GM12891 (cell line): ENCODE measurements at regions not wholly inside any gene's neighbourhood (a gene's known extent, or its start where the extent isn't known, plus 50 kb on each side); places are given as distances from the start of the nearest gene placed in this dataset.

Source experiments
- DNase-seq: peaks from one replicate; pipeline ENCODE4 v3.0.0; 2011; ENCODE audit warnings: low spot score; ENCODE audit not compliant: insufficient read length
- FAIRE-seq: peaks from 2 replicates; lab custom pipeline; 2011; peaks lifted over from hg19 to GRCh38; lab: Jason Lieb, UNC
- PAX5 ChIP-seq: IDR thresholded peaks from 2 replicates; pipeline ENCODE4 v1.6.1; 2011; ENCODE audit warnings: low read length, moderate library complexity, mild to moderate bottlenecking; ENCODE audit not compliant: insufficient read depth, severe bottlenecking
- POLR2A ChIP-seq: IDR thresholded peaks from 2 replicates; pipeline ENCODE4 v1.6.1; 2011; ENCODE audit warnings: low read depth, low read length, control low read depth
- POLR2AphosphoS5 ChIP-seq: IDR thresholded peaks from 2 replicates; pipeline ENCODE4 v1.6.1; 2011; ENCODE audit warnings: low read depth, low read length, control low read depth
- POU2F2 ChIP-seq: IDR thresholded peaks from 2 replicates; pipeline ENCODE4 v1.6.1; 2011; ENCODE audit warnings: low read depth, mild to moderate bottlenecking, control low read depth, low read length, moderate library complexity
- SPI1 ChIP-seq: IDR thresholded peaks from 2 replicates; pipeline ENCODE4 v1.6.1; 2011; ENCODE audit warnings: low read depth, low read length, control low read depth
- TAF1 ChIP-seq: IDR thresholded peaks from 2 replicates; pipeline ENCODE4 v1.6.1; 2011; ENCODE audit warnings: low read depth, low read length, control low read depth

- DNase-seq (no peak), FAIRE-seq (no peak)
- TF ChIP-seq PAX5 (no peak), POU2F2 (no peak), SPI1 (no peak), POLR2AphosphoS5 (no peak), POLR2A (no peak), TAF1 (no peak)
These were observed 72.1 kb downstream of the SOD2 start for GRCh38 chr6:159620947-159621346.

GRCh38 chr6:159617444-159617843, 75.6 kb downstream of the SOD2 start:
- TF ChIP-seq TAF1: no peak
- TF ChIP-seq PAX5: no peak
- TF ChIP-seq SPI1: no peak
- no peak for TF ChIP-seq POU2F2
- TF ChIP-seq POLR2A: no peak
- no peak for TF ChIP-seq POLR2AphosphoS5
- FAIRE-seq (no peak), DNase-seq (no peak)

- FAIRE-seq: no peak
- no peak for DNase-seq
These were observed 76.6 kb downstream of the SOD2 start for GRCh38 chr6:159616456-159616855.

GRCh38 chr6:159615918-159616317, 77.1 kb downstream of the SOD2 start:
- TF ChIP-seq SPI1: no peak
- no peak for TF ChIP-seq TAF1
- TF ChIP-seq PAX5: no peak
- TF ChIP-seq POLR2AphosphoS5: no peak
- DNase-seq: no peak
- FAIRE-seq: no peak

More at GRCh38 chr6:159616456-159616855, 76.6 kb downstream of the SOD2 start:
- TF ChIP-seq PAX5: no peak
- no peak for TF ChIP-seq POU2F2
- no peak for TF ChIP-seq POLR2AphosphoS5
- no peak for TF ChIP-seq POLR2A
- TF ChIP-seq TAF1: no peak
- TF ChIP-seq SPI1: no peak

- FAIRE-seq (no peak), DNase-seq (no peak)
- no peak for TF ChIP-seq SPI1
- TF ChIP-seq POLR2AphosphoS5: no peak
- no peak for TF ChIP-seq PAX5
- no peak for TF ChIP-seq POLR2A
- no peak for TF ChIP-seq POU2F2
- no peak for TF ChIP-seq TAF1
These were observed 82.2 kb downstream of the SOD2 start for GRCh38 chr6:159610881-159611280.

GRCh38 chr6:159609652-159610178, 83.3 kb downstream of the SOD2 start:
- FAIRE-seq (no peak), DNase-seq (no peak)
- TF ChIP-seq SPI1: no peak
- TF ChIP-seq POLR2AphosphoS5: no peak
- no peak for TF ChIP-seq POLR2A
- TF ChIP-seq TAF1: no peak
- no peak for TF ChIP-seq PAX5
- TF ChIP-seq POU2F2: no peak

GRCh38 chr6:159608961-159609651, 83.9 kb downstream of the SOD2 start:
- DNase-seq: peak; percentile 36

GRCh38 chr6:159606786-159607185, 86.3 kb downstream of the SOD2 start:
- TF ChIP-seq PAX5: no peak
- FAIRE-seq: no peak
- no peak for DNase-seq

More at GRCh38 chr6:159608961-159609651, 83.9 kb downstream of the SOD2 start:
- no peak for FAIRE-seq
- TF ChIP-seq PAX5: no peak

- no peak for DNase-seq
- peak; percentile 64 for FAIRE-seq
- no peak for TF ChIP-seq SPI1
- TF ChIP-seq POLR2A: no peak
- no peak for TF ChIP-seq POU2F2
- TF ChIP-seq TAF1: no peak
- no peak for TF ChIP-seq POLR2AphosphoS5
- no peak for TF ChIP-seq PAX5
These were observed 88.5 kb downstream of the SOD2 start for GRCh38 chr6:159604443-159604956.
